Immature natural killer cell (primary cell): ENCODE measurements at regions not wholly inside any gene's neighbourhood (a gene's known extent, or its start where the extent isn't known, plus 50 kb on each side); places are given as distances from the start of the nearest gene placed in this dataset.
"Not testable (repeated sequence)": the region's sequence is repeated elsewhere in the genome, so short reads cannot be mapped to it uniquely, and the experiment has no call there.

ENCODE experiments used
- DNase-seq, 3 donors: peaks; one replicate each; pipeline ENCODE4 v3.0.0; 2022; ENCODE audit warnings: mixed read lengths in 1 of 3
- H3K27ac Mint-ChIP-seq, 6 donors: one replicate each; pipeline ENCODE4 v1.8.0; 2020; ENCODE audit warnings: mixed read lengths in 6 of 6, mild to moderate bottlenecking in 5 of 6, inconsistent platforms in 4 of 6, moderate library complexity in 3 of 6
- H3K27me3 Mint-ChIP-seq, 3 donors: one replicate each; pipeline ENCODE4 v1.8.0; 2020 to 2021; ENCODE audit warnings: low read depth in 3 of 3, mild to moderate bottlenecking in 3 of 3, mixed read lengths in 3 of 3, moderate library complexity in 3 of 3, inconsistent platforms in 1 of 3
- H3K36me3 Mint-ChIP-seq, 3 donors: one replicate each; pipeline ENCODE4 v1.8.0; 2020; ENCODE audit warnings: mixed read lengths in 3 of 3, inconsistent platforms in 2 of 3, mild to moderate bottlenecking in 2 of 3
- H3K4me1 Mint-ChIP-seq, 2 donors: one replicate each; pipeline ENCODE4 v1.8.0; 2020; ENCODE audit warnings: inconsistent platforms in 2 of 2, mild to moderate bottlenecking in 2 of 2, mixed read lengths in 2 of 2, moderate library complexity in 1 of 2
- H3K4me3 Mint-ChIP-seq, 5 donors: one replicate each; pipeline ENCODE4 v1.8.0; 2020; ENCODE audit warnings: mild to moderate bottlenecking in 5 of 5, mixed read lengths in 5 of 5, inconsistent platforms in 3 of 5, moderate library complexity in 3 of 5
- H3K9me3 Mint-ChIP-seq, 6 donors: one replicate each; pipeline ENCODE4 v1.8.0; 2020; ENCODE audit warnings: mild to moderate bottlenecking in 6 of 6, mixed read lengths in 6 of 6, inconsistent platforms in 4 of 6, moderate library complexity in 3 of 6

- Mint-ChIP-seq H3K9me3 (no peaks in the 10 kb centered on the region), H3K36me3 (no peaks in the 10 kb centered on the region), H3K4me3 (no peak overlapping the region), H3K4me1 (peaks cover 2 to 19% of the 10 kb centered on the region in 2 donors), H3K27ac (no peak overlapping the region), H3K27me3 (peaks cover 1 to 7% (median 4%) of the 10 kb centered on the region in 3 donors)
- DNase-seq, result no peak
Measured at GRCh38 chr11:86177302-86177701, 67.3 kb upstream of the EED start.

- DNase-seq, result no peak
- Mint-ChIP-seq H3K27me3 (peaks cover 1 to 7% (median 4%) of the 10 kb centered on the region in 3 donors), H3K4me1 (peaks cover 2 to 19% of the 10 kb centered on the region in 2 donors), H3K4me3 (no peak overlapping the region), H3K9me3 (no peaks in the 10 kb centered on the region), H3K36me3 (no peaks in the 10 kb centered on the region), H3K27ac (peak overlapping the region in 2 of 6 donors; percentile 0 to 48)
Measured at GRCh38 chr11:86176165-86176884, 68.2 kb upstream of the EED start.

GRCh38 chr11:86175626-86176025 lies 68.9 kb upstream of the EED start:
- Mint-ChIP-seq H3K9me3 (no peaks in the 10 kb centered on the region), H3K4me3 (no peak overlapping the region), H3K36me3 (no peaks in the 10 kb centered on the region), H3K27ac (no peak overlapping the region), H3K27me3 (peaks cover 1 to 7% (median 4%) of the 10 kb centered on the region in 3 donors), H3K4me1 (peaks cover 2 to 19% of the 10 kb centered on the region in 2 donors)
- DNase-seq, result no peak

GRCh38 chr11:86175191-86175590 lies 69.4 kb upstream of the EED start:
- Mint-ChIP-seq H3K9me3 (no peaks in the 10 kb centered on the region), H3K4me1 (peaks cover 2 to 19% of the 10 kb centered on the region in 2 donors), H3K4me3 (no peak overlapping the region), H3K36me3 (no peaks in the 10 kb centered on the region), H3K27me3 (peaks cover 1 to 7% (median 4%) of the 10 kb centered on the region in 3 donors), H3K27ac (no peak overlapping the region)
- DNase-seq, result no peak

- no peak overlapping the region for H3K4me3 Mint-ChIP-seq
- no peak overlapping the region for H3K27ac Mint-ChIP-seq
- H3K36me3 Mint-ChIP-seq, result no peaks in the 10 kb centered on the region
- H3K27me3 Mint-ChIP-seq, result peaks cover 1 to 6% (median 4%) of the 10 kb centered on the region in 3 donors
- no peaks in the 10 kb centered on the region for H3K9me3 Mint-ChIP-seq
- peaks cover 0 to 11% of the 10 kb centered on the region in 2 donors for H3K4me1 Mint-ChIP-seq
- DNase-seq, result no peak
Measured at GRCh38 chr11:86174101-86175046, 70.2 kb upstream of the EED start.

GRCh38 chr11:86172894-86173293 lies 71.7 kb upstream of the EED start:
- no peak overlapping the region for H3K4me3 Mint-ChIP-seq
- peaks cover 0 to 11% of the 10 kb centered on the region in 2 donors for H3K4me1 Mint-ChIP-seq
- no peak overlapping the region for H3K27ac Mint-ChIP-seq
- DNase-seq, result no peak
- H3K36me3 Mint-ChIP-seq, result no peaks in the 10 kb centered on the region
- H3K27me3 Mint-ChIP-seq, result peaks cover 1 to 6% (median 4%) of the 10 kb centered on the region in 3 donors
- no peaks in the 10 kb centered on the region for H3K9me3 Mint-ChIP-seq

GRCh38 chr11:86171627-86172026 lies 72.9 kb upstream of the EED start:
- Mint-ChIP-seq H3K36me3 (no peaks in the 10 kb centered on the region), H3K27me3 (peaks cover 1 to 4% (median 2%) of the 10 kb centered on the region in 3 donors)

GRCh38 chr11:86167499-86168164 lies 76.9 kb upstream of the EED start:
- no peak for DNase-seq
- no peak overlapping the region for H3K27ac Mint-ChIP-seq
- H3K9me3 Mint-ChIP-seq, result no peaks in the 10 kb centered on the region
- no peaks in the 10 kb centered on the region for H3K4me1 Mint-ChIP-seq
- peaks cover 0 to 2% (median 2%) of the 10 kb centered on the region in 3 donors for H3K27me3 Mint-ChIP-seq
- peaks cover 0 to 3% (median 0%) of the 10 kb centered on the region in 3 donors for H3K36me3 Mint-ChIP-seq
- H3K4me3 Mint-ChIP-seq, result no peak overlapping the region

More at GRCh38 chr11:86171627-86172026, 72.9 kb upstream of the EED start:
- H3K4me3 Mint-ChIP-seq, result no peak overlapping the region
- no peaks in the 10 kb centered on the region for H3K9me3 Mint-ChIP-seq
- peaks cover 0 to 6% of the 10 kb centered on the region in 2 donors for H3K4me1 Mint-ChIP-seq
- DNase-seq, result no peak
- no peak overlapping the region for H3K27ac Mint-ChIP-seq

GRCh38 chr11:86166287-86166686 lies 78.3 kb upstream of the EED start:
- H3K9me3 Mint-ChIP-seq, DNase-seq, H3K4me1 Mint-ChIP-seq, H3K27ac Mint-ChIP-seq, H3K27me3 Mint-ChIP-seq, H3K4me3 Mint-ChIP-seq, H3K36me3 Mint-ChIP-seq: not testable (repeated sequence)

GRCh38 chr11:86164106-86164505 lies 80.4 kb upstream of the EED start:
- Mint-ChIP-seq H3K36me3 (peaks cover 0 to 3% (median 0%) of the 10 kb centered on the region in 3 donors), H3K4me3 (no peak overlapping the region), H3K9me3 (no peaks in the 10 kb centered on the region), H3K27ac (no peak overlapping the region), H3K27me3 (peaks cover 0 to 2% (median 2%) of the 10 kb centered on the region in 3 donors), H3K4me1 (peaks cover 0 to 13% of the 10 kb centered on the region in 2 donors)
- no peak for DNase-seq

GRCh38 chr11:86163221-86163876 lies 81.2 kb upstream of the EED start:
- H3K27ac Mint-ChIP-seq, H3K4me3 Mint-ChIP-seq, H3K9me3 Mint-ChIP-seq, DNase-seq, H3K27me3 Mint-ChIP-seq, H3K36me3 Mint-ChIP-seq: not testable (repeated sequence)
- peaks cover 0 to 13% of the 10 kb centered on the region in 2 donors for H3K4me1 Mint-ChIP-seq

- H3K27me3 Mint-ChIP-seq, result peaks cover 0 to 2% (median 2%) of the 10 kb centered on the region in 3 donors
- no peak overlapping the region for H3K4me3 Mint-ChIP-seq
- peaks cover 0 to 3% (median 0%) of the 10 kb centered on the region in 3 donors for H3K36me3 Mint-ChIP-seq
- peaks cover 0 to 13% of the 10 kb centered on the region in 2 donors for H3K4me1 Mint-ChIP-seq
- H3K27ac Mint-ChIP-seq, result no peak overlapping the region
- H3K9me3 Mint-ChIP-seq, result no peaks in the 10 kb centered on the region
- DNase-seq, result no peak
Measured at GRCh38 chr11:86162239-86162638, 82.3 kb upstream of the EED start.

GRCh38 chr11:86161837-86162236 lies 82.7 kb upstream of the EED start:
- H3K9me3 Mint-ChIP-seq, result no peaks in the 10 kb centered on the region
- DNase-seq, result no peak
- H3K4me3 Mint-ChIP-seq, result no peak overlapping the region
- H3K27me3 Mint-ChIP-seq, result peaks cover 0 to 2% (median 2%) of the 10 kb centered on the region in 3 donors
- H3K27ac Mint-ChIP-seq, result no peak overlapping the region
- peaks cover 0 to 3% (median 0%) of the 10 kb centered on the region in 3 donors for H3K36me3 Mint-ChIP-seq
- peaks cover 0 to 13% of the 10 kb centered on the region in 2 donors for H3K4me1 Mint-ChIP-seq
